Smooth muscle cell of the brain vasculature (primary cell): ENCODE measurements at regions not wholly inside any gene's neighbourhood (a gene's known extent, or its start where the extent isn't known, plus 50 kb on each side); places are given as distances from the start of the nearest gene placed in this dataset.
"Not testable (repeated sequence)": the region's sequence is repeated elsewhere in the genome, so short reads cannot be mapped to it uniquely, and the experiment has no call there.

ENCODE experiments used
- DNase-seq: peaks from one replicate; pipeline ENCODE4 v3.0.0-alpha.2; 2012; ENCODE audit warnings: low read depth, low spot score

DNA sequence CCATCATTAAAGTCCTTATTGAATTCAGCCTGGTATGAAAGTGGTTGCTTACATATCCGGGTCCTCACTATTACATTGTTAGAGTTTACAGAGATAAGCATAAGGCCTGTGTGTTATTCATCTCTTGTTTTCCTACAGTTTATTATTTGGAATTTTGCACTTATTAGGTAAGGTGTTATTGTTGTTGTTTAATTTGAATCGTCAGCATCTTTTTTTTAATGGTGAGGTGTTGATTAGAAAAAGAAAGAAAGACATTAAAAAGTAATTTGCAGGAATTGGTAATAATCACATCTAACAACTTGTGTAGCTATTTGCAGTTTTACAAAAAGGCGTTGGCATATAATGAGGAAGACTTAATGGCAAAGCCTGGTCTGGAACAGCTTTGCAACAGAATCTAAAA is 158.6 kb downstream of the SAMD5 start:
- no peak for DNase-seq

DNA sequence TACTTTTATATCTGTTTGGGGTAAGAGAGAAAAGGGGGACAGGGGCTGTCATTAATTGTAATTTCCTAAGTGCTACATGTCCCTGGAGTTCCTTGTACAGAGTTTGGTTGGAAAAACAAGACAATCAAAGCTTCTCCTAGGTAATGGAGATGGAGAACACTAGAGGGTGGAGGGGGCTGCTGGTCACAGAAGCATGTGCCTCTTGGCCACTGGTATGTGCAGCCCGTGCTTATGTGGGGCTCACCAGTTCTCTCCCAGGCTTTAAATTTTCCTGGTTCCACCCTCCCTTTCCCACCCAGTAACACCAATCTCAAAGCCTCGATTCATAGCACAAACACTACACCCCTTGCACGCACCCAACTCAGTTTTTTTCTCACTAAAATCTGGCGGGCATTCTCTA is 165.6 kb downstream of the SAMD5 start:
- no peak for DNase-seq

DNA sequence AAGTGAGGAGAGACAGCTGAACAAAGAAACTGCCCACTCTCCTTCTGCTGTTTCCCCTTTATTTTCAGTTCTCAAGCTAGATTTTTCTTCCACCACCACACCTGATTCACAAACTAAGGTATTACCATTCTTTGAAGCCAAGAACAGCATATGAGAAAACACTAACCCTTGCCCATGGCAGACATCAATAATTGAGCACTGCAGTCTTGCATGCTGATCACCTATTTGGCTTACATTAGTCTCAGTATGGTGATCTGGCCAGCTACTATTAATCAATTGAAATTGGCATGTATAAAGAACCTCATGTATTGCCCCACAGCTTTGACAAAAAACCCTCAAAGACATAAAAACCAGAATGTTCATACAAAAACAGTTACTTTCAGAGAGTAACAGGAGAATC is 166.3 kb downstream of the SAMD5 start:
- no peak for DNase-seq

- DNase-seq, result no peak
These were observed 166.8 kb downstream of the SAMD5 start for GRCh38 chr6:147675281-147675680.

DNA sequence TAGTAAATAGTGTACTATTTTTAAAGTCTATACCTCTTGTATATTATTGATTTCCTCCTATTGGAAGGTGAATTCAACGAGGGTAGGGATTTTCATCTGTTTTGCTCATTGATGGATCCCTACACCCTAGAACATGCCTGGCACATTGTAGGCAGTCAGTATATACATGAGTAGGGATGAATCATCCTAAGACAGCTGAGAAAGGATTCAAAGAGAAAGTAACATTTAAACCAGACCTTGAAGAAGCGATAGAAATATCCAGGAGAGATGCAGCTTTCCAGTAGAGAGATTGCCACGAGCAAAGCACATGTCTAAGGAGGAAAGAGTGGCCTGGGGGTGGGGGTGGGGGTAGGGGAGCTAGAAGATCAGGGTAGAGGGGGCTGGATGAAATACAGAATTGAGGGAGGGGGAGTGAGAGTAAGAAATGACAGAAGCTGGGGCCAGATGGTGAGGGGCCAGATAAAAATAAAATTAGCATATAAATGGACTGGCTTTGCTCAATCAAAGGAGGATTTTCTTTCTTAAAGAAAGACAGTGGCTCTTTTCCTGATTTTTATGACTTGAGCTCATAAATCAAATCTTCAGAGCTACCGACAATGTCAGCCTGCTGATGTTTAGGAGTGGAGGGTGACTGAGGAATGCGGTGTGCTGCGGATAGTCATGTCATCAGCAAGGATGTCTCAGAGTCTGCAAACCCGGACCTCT is 168.2 kb downstream of the SAMD5 start:
- no peak for DNase-seq

- DNase-seq, result no peak
These were observed 169.2 kb downstream of the SAMD5 start for GRCh38 chr6:147677647-147678046.

DNA sequence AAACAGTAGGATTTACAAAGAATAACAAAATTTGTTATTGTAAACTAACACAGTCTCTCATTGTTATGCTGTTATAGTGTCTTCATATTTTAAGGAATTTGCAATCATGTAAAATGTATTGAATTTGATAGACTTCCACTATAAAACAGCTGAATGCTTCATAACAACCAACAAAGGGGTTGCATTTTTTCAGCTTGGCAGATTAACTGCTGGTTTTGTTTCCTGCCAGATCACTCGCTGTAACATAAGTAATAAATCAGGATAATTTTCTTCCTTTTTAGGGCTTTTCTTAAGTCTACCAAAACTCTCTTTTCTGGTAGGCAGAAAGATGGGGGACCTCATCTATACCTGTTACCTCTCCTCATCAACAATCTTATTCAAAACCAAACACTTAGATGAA is 169.8 kb downstream of the SAMD5 start:
- DNase-seq, result no peak

- DNase-seq, result no peak
These were observed 176.4 kb downstream of the SAMD5 start for GRCh38 chr6:147684906-147685305.

GRCh38 chr6:147689398-147689797 is 180.9 kb downstream of the SAMD5 start:
- DNase-seq, result no peak

- DNase-seq, result no peak
These were observed 183.0 kb downstream of the SAMD5 start for GRCh38 chr6:147691446-147691845.

GRCh38 chr6:147693181-147693580 is 184.7 kb downstream of the SAMD5 start:
- no peak for DNase-seq

- not testable (repeated sequence) for DNase-seq
These were observed 186.1 kb downstream of the SAMD5 start for GRCh38 chr6:147694556-147694955.

DNA sequence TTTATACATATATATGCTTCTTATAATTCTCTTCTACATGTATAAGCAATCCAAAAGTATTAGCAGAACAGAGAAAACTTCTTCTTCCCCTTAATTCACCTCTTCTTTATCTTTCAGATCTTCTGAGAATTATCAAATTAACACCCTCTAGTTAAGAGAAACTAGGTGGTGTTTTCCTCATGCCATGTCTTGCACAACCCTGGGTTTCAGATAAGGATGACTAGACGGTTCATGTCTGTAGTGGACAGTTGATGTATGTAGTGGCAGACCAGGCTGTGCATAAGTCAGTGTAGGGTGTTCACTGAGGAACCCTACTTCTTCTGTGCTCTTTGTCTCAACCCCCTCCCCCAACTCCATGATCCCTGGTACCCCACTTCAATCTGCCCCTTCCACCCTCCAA is 187.3 kb downstream of the SAMD5 start:
- DNase-seq, result no peak

DNA sequence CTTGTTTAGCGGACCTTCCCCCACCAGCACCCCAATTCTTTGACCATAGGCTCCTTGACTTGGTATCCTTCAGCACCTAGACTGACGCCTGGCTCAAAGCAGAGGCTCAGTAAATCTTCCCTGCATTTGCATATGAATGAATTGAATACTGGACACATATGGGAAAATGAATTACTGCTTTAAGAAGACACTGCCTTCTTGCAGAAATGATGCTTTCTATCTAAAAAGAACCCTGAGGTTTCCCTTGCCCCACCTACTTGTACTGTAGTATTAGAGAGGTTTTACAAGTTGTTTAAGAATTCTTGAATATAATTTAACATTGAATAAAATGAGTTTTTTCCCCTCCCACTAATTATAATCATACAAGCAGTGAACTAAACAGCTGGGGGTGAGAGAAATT is 190.7 kb downstream of the SAMD5 start:
- no peak for DNase-seq

DNA sequence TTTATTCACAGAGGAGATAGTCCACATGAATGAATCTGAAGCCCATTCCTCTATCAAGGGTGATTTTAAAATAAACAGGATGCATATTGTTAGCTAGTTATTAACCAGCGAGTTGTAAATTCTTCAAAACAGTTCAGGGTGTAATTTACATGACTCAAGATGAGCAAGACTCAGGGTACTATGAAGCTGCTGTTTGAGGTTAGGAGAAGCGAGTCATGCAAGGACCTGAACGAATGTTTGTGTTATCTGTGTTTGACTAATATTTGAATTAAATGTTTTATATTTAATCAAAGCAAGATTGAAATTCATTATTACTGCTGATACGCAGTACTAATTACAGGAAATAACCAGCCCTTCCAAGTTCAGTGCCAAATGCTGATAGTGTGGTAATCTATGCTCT is 191.1 kb downstream of the SAMD5 start:
- DNase-seq, result no peak

DNA sequence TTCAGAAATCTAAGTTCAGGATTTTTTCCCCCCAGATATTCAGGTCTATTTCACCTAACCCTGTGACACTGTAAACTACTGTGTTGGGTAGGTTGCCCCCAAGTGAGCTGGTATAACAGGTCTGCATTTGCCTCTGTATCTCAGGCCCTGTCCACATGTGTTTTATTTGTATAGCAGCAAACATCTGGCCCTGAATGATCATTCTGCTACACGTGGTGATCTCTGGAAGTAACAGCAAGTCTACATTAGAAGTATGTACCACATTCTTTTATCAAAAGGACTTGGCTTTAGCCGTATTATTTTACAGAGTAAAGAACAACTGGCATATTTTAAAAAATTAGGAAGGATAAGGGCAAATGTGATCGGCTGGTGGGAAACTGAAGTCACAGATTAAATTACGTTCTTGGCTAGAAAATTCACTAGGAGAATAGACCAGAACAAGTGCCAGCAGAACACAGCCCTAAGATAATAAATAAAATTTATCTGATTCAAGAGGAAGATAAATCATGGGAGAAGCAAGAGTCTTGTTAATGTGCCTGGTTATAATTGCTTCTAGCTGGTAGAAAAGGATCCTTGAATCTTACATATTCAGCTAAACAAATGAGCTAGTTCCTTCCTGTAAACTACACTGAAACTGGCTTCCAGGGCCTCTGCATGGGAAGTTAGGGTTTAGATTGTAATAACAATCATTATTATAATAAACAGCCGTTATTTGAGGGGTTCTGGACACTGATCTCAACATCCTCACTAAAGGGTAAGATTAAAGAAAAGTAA is 192.1 kb downstream of the SAMD5 start:
- DNase-seq, result no peak

- DNase-seq, result no peak
These were observed 196.2 kb downstream of the SAMD5 start for GRCh38 chr6:147704691-147705090.

GRCh38 chr6:147707524-147707923 is 199.0 kb downstream of the SAMD5 start:
- no peak for DNase-seq

DNA sequence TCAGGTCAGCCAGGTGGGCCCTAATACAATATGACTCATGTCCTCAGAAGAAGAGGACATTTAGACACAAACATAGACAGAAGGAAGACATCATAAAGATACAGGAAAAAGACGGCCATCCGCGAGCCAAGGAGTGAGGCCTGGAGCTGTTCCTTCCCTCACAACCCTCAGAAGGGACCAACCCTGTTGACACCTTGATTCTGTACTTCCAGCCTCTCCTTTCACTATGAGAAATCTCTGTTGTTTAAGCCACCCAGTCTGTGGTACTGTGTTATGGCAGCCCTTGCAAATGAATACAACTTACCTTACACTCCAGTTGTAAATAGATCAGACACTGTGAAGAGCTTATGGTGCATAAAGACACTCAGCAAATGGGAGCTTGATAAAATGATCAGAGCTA is 199.7 kb downstream of the SAMD5 start:
- DNase-seq, result no peak

GRCh38 chr6:147709396-147710272 is 201.1 kb downstream of the SAMD5 start:
- no peak for DNase-seq

DNA sequence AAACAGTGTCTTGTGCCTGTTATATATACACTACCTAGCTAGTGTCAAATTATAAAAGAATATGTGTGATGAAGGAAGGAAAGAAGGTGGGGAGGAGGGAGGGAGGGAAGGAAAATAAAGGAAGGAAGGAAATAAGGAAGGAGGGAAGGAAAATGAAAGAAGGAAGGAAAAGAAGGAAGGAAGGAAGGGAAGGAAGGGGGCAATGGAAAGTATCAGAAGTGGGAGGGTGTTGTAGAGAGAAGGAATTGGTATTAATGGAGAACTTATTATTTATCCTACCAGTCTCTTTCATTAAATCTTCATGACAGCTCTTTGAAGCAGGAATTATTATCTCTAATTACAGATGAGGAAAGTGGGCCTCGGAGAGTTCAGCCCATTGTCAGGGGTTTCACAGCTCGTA is 202.4 kb downstream of the SAMD5 start:
- no peak for DNase-seq

- no peak for DNase-seq
These were observed 203.0 kb downstream of the SAMD5 start for GRCh38 chr6:147711476-147711875.
